ENCODE measurements at regions not wholly inside any gene's neighbourhood (a gene's known extent, or its start where the extent isn't known, plus 50 kb on each side); places are given as distances from the start of the nearest gene placed in this dataset.

DNA sequence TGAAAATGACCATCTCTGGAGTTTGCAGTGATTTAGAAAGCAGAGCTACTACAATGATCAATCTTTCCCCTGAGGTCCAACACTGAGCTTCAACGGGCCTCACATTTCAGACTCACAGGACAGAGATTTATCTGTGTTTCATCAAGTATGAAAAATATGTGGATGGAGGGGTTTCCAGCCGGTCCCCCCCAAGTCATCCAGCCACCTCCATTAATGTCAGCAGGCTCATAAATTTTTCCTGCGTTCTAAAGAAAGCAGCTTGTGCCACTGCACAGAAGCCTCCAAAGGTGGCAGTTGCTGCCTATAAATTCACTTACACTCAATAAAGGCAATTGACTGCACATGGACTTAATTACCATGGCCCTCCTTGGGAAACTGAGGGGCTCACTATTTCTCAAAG, 117.4 kb upstream of the ACKR3 start:
- Histone ChIP-seq H3F3A (ENCODE audit: insufficient read depth, low read length, poor library complexity, severe bottlenecking) (no peaks in the 10 kb centered on the region), H3K9me3 (ENCODE audit: low read length) (no peaks in the 10 kb centered on the region), H3K4me3 (ENCODE audit: low read length) (no peak overlapping the region), H3K27ac (ENCODE audit: low read length) (no peak overlapping the region), H3K79me2 (replicated peaks; ENCODE audit: insufficient read depth, low read length) (no peaks in the 10 kb centered on the region), H3K4me2 (ENCODE audit: low read length) (no peak overlapping the region), H2AFZ (ENCODE audit: low read depth, low read length) (no peak overlapping the region), H4K20me1 (ENCODE audit: insufficient read depth) (no peaks in the 10 kb centered on the region), H3K36me3 (ENCODE audit: insufficient read depth, low read length) (no peaks in the 10 kb centered on the region), H3K9me2 (ENCODE audit: insufficient read depth, low read length) (no peaks in the 10 kb centered on the region), H3K9ac (ENCODE audit: low read length) (no peak overlapping the region), H3K27me3 (ENCODE audit: insufficient read depth, low read depth, low read length) (no peaks in the 10 kb centered on the region)
- no peak for TF ChIP-seq TAF1 (IDR thresholded peaks at IDR 0.05; ENCODE audit: low read depth)
- no peak for TF ChIP-seq POLR2AphosphoS5 (IDR thresholded peaks at IDR 0.05)
- peak; percentile 14 for TF ChIP-seq RAD21 (conservative IDR thresholded peaks at IDR 0.05)

DNA sequence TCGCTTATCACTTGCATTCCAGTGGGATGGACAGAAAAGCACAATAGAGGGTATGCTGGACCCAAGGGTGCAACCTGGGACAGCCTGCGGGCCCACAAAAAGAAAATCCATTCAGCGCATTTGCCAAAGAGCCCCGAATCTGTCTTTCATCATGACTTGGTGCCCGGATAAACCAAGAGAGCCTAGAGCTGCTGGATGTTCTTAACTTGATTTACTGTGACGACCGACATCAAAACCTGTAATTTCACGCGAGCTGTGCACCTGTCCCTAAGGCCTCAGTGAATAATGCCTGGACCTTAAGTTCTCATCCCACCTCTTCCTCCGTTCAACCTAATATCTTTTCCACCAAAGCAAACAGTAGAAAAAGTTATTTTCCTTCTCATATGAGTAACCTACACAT, 115.5 kb upstream of the ACKR3 start:
- no peaks in the 10 kb centered on the region for H3F3A ChIP-seq (ENCODE audit: insufficient read depth, low read length, poor library complexity, severe bottlenecking)
- no peaks in the 10 kb centered on the region for H3K9me2 ChIP-seq (ENCODE audit: insufficient read depth, low read length)
- no peaks in the 10 kb centered on the region for H3K36me3 ChIP-seq (ENCODE audit: insufficient read depth, low read length)
- no peak overlapping the region for H3K4me3 ChIP-seq (ENCODE audit: low read length)
- H3K27me3 ChIP-seq (ENCODE audit: insufficient read depth, low read depth, low read length): no peaks in the 10 kb centered on the region
- no peaks in the 10 kb centered on the region for H4K20me1 ChIP-seq (ENCODE audit: insufficient read depth)
- no peak for TF ChIP-seq MXI1 (conservative IDR thresholded peaks at IDR 0.05; ENCODE audit: poor library complexity, severe bottlenecking)
- no peak for TF ChIP-seq TAF1 (IDR thresholded peaks at IDR 0.05; ENCODE audit: low read depth)
- no peak for TF ChIP-seq RAD21 (conservative IDR thresholded peaks at IDR 0.05)
- no peak for TF ChIP-seq SMC3 (conservative IDR thresholded peaks at IDR 0.05; ENCODE audit: poor library complexity)
- no peak for TF ChIP-seq REST (IDR thresholded peaks at IDR 0.05; ENCODE audit: borderline replicate concordance)
- no peak for TF ChIP-seq POLR2AphosphoS5 (IDR thresholded peaks at IDR 0.05)
- TF ChIP-seq EZH2 (IDR thresholded peaks at IDR 0.05; ENCODE audit: borderline replicate concordance, insufficient read depth, low read length, poor library complexity, severe bottlenecking): no peak
- no peak for TF ChIP-seq EP300 (conservative IDR thresholded peaks at IDR 0.05; ENCODE audit: poor library complexity, severe bottlenecking)
- no peak for TF ChIP-seq CTCF (IDR thresholded peaks at IDR 0.05; ENCODE audit: poor library complexity, severe bottlenecking)
- no peak overlapping the region for H3K27ac ChIP-seq (ENCODE audit: low read length)
- peaks cover 5% of the 10 kb centered on the region for H3K9me3 ChIP-seq (ENCODE audit: low read length)
- no peak overlapping the region for H3K4me2 ChIP-seq (ENCODE audit: low read length)
- H3K9ac ChIP-seq (ENCODE audit: low read length): no peak overlapping the region
- H2AFZ ChIP-seq (ENCODE audit: low read depth, low read length): no peak overlapping the region
- no peaks in the 10 kb centered on the region for H3K79me2 ChIP-seq (replicated peaks; ENCODE audit: insufficient read depth, low read length)

- Histone ChIP-seq H3F3A (ENCODE audit: insufficient read depth, low read length, poor library complexity, severe bottlenecking) (no peaks in the 10 kb centered on the region), H3K4me3 (ENCODE audit: low read length) (no peak overlapping the region), H2AFZ (ENCODE audit: low read depth, low read length) (no peak overlapping the region), H3K36me3 (ENCODE audit: insufficient read depth, low read length) (no peaks in the 10 kb centered on the region), H3K27me3 (ENCODE audit: insufficient read depth, low read depth, low read length) (no peaks in the 10 kb centered on the region), H3K9me2 (ENCODE audit: insufficient read depth, low read length) (no peaks in the 10 kb centered on the region), H4K20me1 (ENCODE audit: insufficient read depth) (no peaks in the 10 kb centered on the region), H3K9ac (ENCODE audit: low read length) (no peak overlapping the region), H3K27ac (ENCODE audit: low read length) (no peak overlapping the region), H3K4me2 (ENCODE audit: low read length) (no peak overlapping the region), H3K9me3 (ENCODE audit: low read length) (peaks cover 5% of the 10 kb centered on the region), H3K79me2 (replicated peaks; ENCODE audit: insufficient read depth, low read length) (no peaks in the 10 kb centered on the region)
- TF ChIP-seq SMC3 (conservative IDR thresholded peaks at IDR 0.05; ENCODE audit: poor library complexity) (no peak), REST (IDR thresholded peaks at IDR 0.05; ENCODE audit: borderline replicate concordance) (no peak), POLR2AphosphoS5 (IDR thresholded peaks at IDR 0.05) (no peak), EP300 (conservative IDR thresholded peaks at IDR 0.05; ENCODE audit: poor library complexity, severe bottlenecking) (no peak), CTCF (IDR thresholded peaks at IDR 0.05; ENCODE audit: poor library complexity, severe bottlenecking) (no peak), EZH2 (IDR thresholded peaks at IDR 0.05; ENCODE audit: borderline replicate concordance, insufficient read depth, low read length, poor library complexity, severe bottlenecking) (no peak), MXI1 (conservative IDR thresholded peaks at IDR 0.05; ENCODE audit: poor library complexity, severe bottlenecking) (no peak)
These were observed 110.2 kb upstream of the ACKR3 start for GRCh38 chr2:236459393-236459792.

Measured in neural cell (in vitro differentiated cells).